ENCODE measurements at regions not wholly inside any gene's neighbourhood (a gene's known extent, or its start where the extent isn't known, plus 50 kb on each side); places are given as distances from the start of the nearest gene placed in this dataset.
"Not testable (repeated sequence)": the region's sequence is repeated elsewhere in the genome, so short reads cannot be mapped to it uniquely, and the experiment has no call there.

- TF ChIP-seq, protein P1, sequence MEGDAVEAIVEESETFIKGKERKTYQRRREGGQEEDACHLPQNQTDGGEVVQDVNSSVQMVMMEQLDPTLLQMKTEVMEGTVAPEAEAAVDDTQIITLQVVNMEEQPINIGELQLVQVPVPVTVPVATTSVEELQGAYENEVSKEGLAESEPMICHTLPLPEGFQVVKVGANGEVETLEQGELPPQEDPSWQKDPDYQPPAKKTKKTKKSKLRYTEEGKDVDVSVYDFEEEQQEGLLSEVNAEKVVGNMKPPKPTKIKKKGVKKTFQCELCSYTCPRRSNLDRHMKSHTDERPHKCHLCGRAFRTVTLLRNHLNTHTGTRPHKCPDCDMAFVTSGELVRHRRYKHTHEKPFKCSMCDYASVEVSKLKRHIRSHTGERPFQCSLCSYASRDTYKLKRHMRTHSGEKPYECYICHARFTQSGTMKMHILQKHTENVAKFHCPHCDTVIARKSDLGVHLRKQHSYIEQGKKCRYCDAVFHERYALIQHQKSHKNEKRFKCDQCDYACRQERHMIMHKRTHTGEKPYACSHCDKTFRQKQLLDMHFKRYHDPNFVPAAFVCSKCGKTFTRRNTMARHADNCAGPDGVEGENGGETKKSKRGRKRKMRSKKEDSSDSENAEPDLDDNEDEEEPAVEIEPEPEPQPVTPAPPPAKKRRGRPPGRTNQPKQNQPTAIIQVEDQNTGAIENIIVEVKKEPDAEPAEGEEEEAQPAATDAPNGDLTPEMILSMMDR (IDR thresholded peaks at IDR 0.05), result not testable (repeated sequence)
- TF ChIP-seq EP300 (IDR thresholded peaks at IDR 0.05), result not testable (repeated sequence)
These were observed 228.8 kb downstream of the ZNF92 start for GRCh38 chr7:65602495-65602894.
